Hematopoietic multipotent progenitor cell treated with erythropoietin and hydrocortisone succinate and interleukin-3 and kit ligand, for 4 days (in vitro differentiated cells): ENCODE measurements at regions not wholly inside any gene's neighbourhood (a gene's known extent, or its start where the extent isn't known, plus 50 kb on each side); places are given as distances from the start of the nearest gene placed in this dataset.

Source experiments
- DNase-seq: peaks from one replicate; pipeline ENCODE4 v3.0.0-alpha.2; 2015

- no peak for DNase-seq
These were observed 601.3 kb downstream of the BUD13 start for GRCh38 chr11:116171271-116172140.

GRCh38 chr11:116170526-116171120 lies 602.2 kb downstream of the BUD13 start:
- no peak for DNase-seq

GRCh38 chr11:116169776-116170175 lies 603.0 kb downstream of the BUD13 start:
- no peak for DNase-seq

GRCh38 chr11:116168459-116168787 lies 604.4 kb downstream of the BUD13 start:
- no peak for DNase-seq

- no peak for DNase-seq
These were observed 604.9 kb downstream of the BUD13 start for GRCh38 chr11:116167706-116168458.

GRCh38 chr11:116166573-116167465 lies 606.0 kb downstream of the BUD13 start:
- no peak for DNase-seq

GRCh38 chr11:116164843-116165242 lies 607.9 kb downstream of the BUD13 start:
- DNase-seq, result no peak

GRCh38 chr11:116162886-116163230 lies 609.9 kb downstream of the BUD13 start:
- no peak for DNase-seq

GRCh38 chr11:116162086-116162885 lies 610.5 kb downstream of the BUD13 start:
- DNase-seq, result no peak

- no peak for DNase-seq
These were observed 624.1 kb downstream of the BUD13 start for GRCh38 chr11:116148645-116149044.

GRCh38 chr11:116148056-116148455 lies 624.7 kb downstream of the BUD13 start:
- no peak for DNase-seq

- no peak for DNase-seq
These were observed 627.5 kb downstream of the BUD13 start for GRCh38 chr11:116145187-116145865.

GRCh38 chr11:116144387-116144958 lies 628.3 kb downstream of the BUD13 start:
- DNase-seq, result no peak

GRCh38 chr11:116138280-116138679 lies 634.1 kb upstream of the CADM1 start:
- DNase-seq, result no peak

GRCh38 chr11:116137753-116138152 lies 633.5 kb upstream of the CADM1 start:
- no peak for DNase-seq

GRCh38 chr11:116136987-116137674 lies 632.9 kb upstream of the CADM1 start:
- no peak for DNase-seq

GRCh38 chr11:116135891-116136290 lies 631.7 kb upstream of the CADM1 start:
- no peak for DNase-seq

- no peak for DNase-seq
These were observed 630.2 kb upstream of the CADM1 start for GRCh38 chr11:116134450-116134849.

GRCh38 chr11:116132273-116132978 lies 628.2 kb upstream of the CADM1 start:
- no peak for DNase-seq

GRCh38 chr11:116130122-116130521 lies 625.9 kb upstream of the CADM1 start:
- DNase-seq, result no peak
